ENCODE measurements at regions not wholly inside any gene's neighbourhood (a gene's known extent, or its start where the extent isn't known, plus 50 kb on each side); places are given as distances from the start of the nearest gene placed in this dataset.

- no peaks in the 10 kb centered on the region for H3K27me3 Mint-ChIP-seq (ENCODE audit: insufficient read depth)
- Histone ChIP-seq H3K27me3 (ENCODE audit: control insufficient read depth, insufficient read depth, low read length, poor library complexity, severe bottlenecking) (no peaks in the 10 kb centered on the region), H3K9me3 (ENCODE audit: control insufficient read depth, low read length) (no peaks in the 10 kb centered on the region), H3K9ac (ENCODE audit: extremely low read depth, low read length, poor library complexity, severe bottlenecking) (no peak overlapping the region), H3K36me3 (ENCODE audit: control insufficient read depth, insufficient read depth, low read length) (no peaks in the 10 kb centered on the region), H3K4me1 (ENCODE audit: control insufficient read depth, insufficient read depth, low read length) (no peaks in the 10 kb centered on the region), H3K27ac (ENCODE audit: low read depth, low read length) (no peak overlapping the region), H3K4me3 (ENCODE audit: low read length) (no peak overlapping the region)
- no peaks in the 10 kb centered on the region for H3K9me3 Mint-ChIP-seq
- H3K36me3 Mint-ChIP-seq (ENCODE audit: low read depth): no peaks in the 10 kb centered on the region
- DNase-seq: no peak
- no peak for TF ChIP-seq CTCF (conservative IDR thresholded peaks at IDR 0.05)
- no peak overlapping the region for H3K27ac Mint-ChIP-seq
- H3K4me3 Mint-ChIP-seq: no peak overlapping the region
- 87 to 92% methylated on average over 2 to 4 of the region's 4 CpGs for WGBS, 2 experiments (ENCODE audit: insufficient coverage in 1 of 2, insufficient read length in 1 of 2)
- peaks cover 5% of the 10 kb centered on the region for H3K4me1 Mint-ChIP-seq
Observed at GRCh38 chr16:65833171-65833871, 533.2 kb upstream of the CDH5 start.

- no peak for DNase-seq
- no peak overlapping the region for H3K27ac ChIP-seq (ENCODE audit: low read depth, low read length)
- no peak overlapping the region for H3K4me3 Mint-ChIP-seq
Observed at GRCh38 chr16:65832679-65833078, 533.8 kb upstream of the CDH5 start.

GRCh38 chr16:65831903-65832666 lies 534.4 kb upstream of the CDH5 start:
- H3K36me3 Mint-ChIP-seq (ENCODE audit: low read depth): no peaks in the 10 kb centered on the region
- no peak for TF ChIP-seq CTCF (conservative IDR thresholded peaks at IDR 0.05)
- Histone ChIP-seq H3K36me3 (ENCODE audit: control insufficient read depth, insufficient read depth, low read length) (no peaks in the 10 kb centered on the region), H3K9me3 (ENCODE audit: control insufficient read depth, low read length) (no peaks in the 10 kb centered on the region), H3K27me3 (ENCODE audit: control insufficient read depth, insufficient read depth, low read length, poor library complexity, severe bottlenecking) (no peaks in the 10 kb centered on the region), H3K4me1 (ENCODE audit: control insufficient read depth, insufficient read depth, low read length) (no peaks in the 10 kb centered on the region), H3K27ac (ENCODE audit: low read depth, low read length) (no peak overlapping the region), H3K9ac (ENCODE audit: extremely low read depth, low read length, poor library complexity, severe bottlenecking) (no peak overlapping the region), H3K4me3 (ENCODE audit: low read length) (no peak overlapping the region)
- WGBS, 2 experiments (ENCODE audit: insufficient coverage in 1 of 2, insufficient read length in 1 of 2): 95 to 96% methylated on average over 2 to 4 of the region's 4 CpGs
- no peak overlapping the region for H3K27ac Mint-ChIP-seq
- H3K4me1 Mint-ChIP-seq: peaks cover 5% of the 10 kb centered on the region
- H3K9me3 Mint-ChIP-seq: no peaks in the 10 kb centered on the region
- no peak for DNase-seq
- no peaks in the 10 kb centered on the region for H3K27me3 Mint-ChIP-seq (ENCODE audit: insufficient read depth)
- no peak overlapping the region for H3K4me3 Mint-ChIP-seq

More at GRCh38 chr16:65832679-65833078, 533.8 kb upstream of the CDH5 start:
- no peaks in the 10 kb centered on the region for H3K27me3 Mint-ChIP-seq (ENCODE audit: insufficient read depth)
- H3K9ac ChIP-seq (ENCODE audit: extremely low read depth, low read length, poor library complexity, severe bottlenecking): no peak overlapping the region
- no peak overlapping the region for H3K4me3 ChIP-seq (ENCODE audit: low read length)
- no peaks in the 10 kb centered on the region for H3K9me3 ChIP-seq (ENCODE audit: control insufficient read depth, low read length)
- H3K27me3 ChIP-seq (ENCODE audit: control insufficient read depth, insufficient read depth, low read length, poor library complexity, severe bottlenecking): no peaks in the 10 kb centered on the region
- H3K4me1 ChIP-seq (ENCODE audit: control insufficient read depth, insufficient read depth, low read length): no peaks in the 10 kb centered on the region
- H3K9me3 Mint-ChIP-seq: no peaks in the 10 kb centered on the region
- no peak overlapping the region for H3K27ac Mint-ChIP-seq
- H3K36me3 Mint-ChIP-seq (ENCODE audit: low read depth): no peaks in the 10 kb centered on the region
- H3K4me1 Mint-ChIP-seq: peaks cover 5% of the 10 kb centered on the region
- no peak for TF ChIP-seq CTCF (conservative IDR thresholded peaks at IDR 0.05)
- WGBS, 2 experiments (ENCODE audit: insufficient coverage in 1 of 2, insufficient read length in 1 of 2): 88% methylated on average over 1 of the region's 1 CpG; no CpG with 5 or more reads in 1 of the 2 experiments
- H3K36me3 ChIP-seq (ENCODE audit: control insufficient read depth, insufficient read depth, low read length): no peaks in the 10 kb centered on the region

Data from endodermal cell (in vitro differentiated cells).